ENCODE measurements at regions not wholly inside any gene's neighbourhood (a gene's known extent, or its start where the extent isn't known, plus 50 kb on each side); places are given as distances from the start of the nearest gene placed in this dataset.

GRCh38 chr5:82396871-82397514, 118.8 kb upstream of the RPS23 start (continued):
- no peak for TF ChIP-seq HNRNPL (IDR thresholded peaks at IDR 0.05; ENCODE audit: low read depth, low read length)
- no peak for TF ChIP-seq E2F1 (CRISPR knock-in tag; IDR thresholded peaks at IDR 0.05)
- no peak for TF ChIP-seq ADNP (tag; IDR thresholded peaks at IDR 0.05)
- no peak for TF ChIP-seq GABPB1 (CRISPR knock-in tag; IDR thresholded peaks at IDR 0.05)
- no peak for TF ChIP-seq ZNF512 (tag; IDR thresholded peaks at IDR 0.05)
- no peak for TF ChIP-seq ZC3H4 (CRISPR knock-in tag; IDR thresholded peaks at IDR 0.05; ENCODE audit: borderline replicate concordance)
- no peak for TF ChIP-seq ZNF717 (CRISPR knock-in tag; IDR thresholded peaks at IDR 0.05)
- TF ChIP-seq MYC (IDR thresholded peaks at IDR 0.05; ENCODE audit: low read depth, low read length) = peak; percentile 81
- TF ChIP-seq MYC (CRISPR knock-in tag; IDR thresholded peaks at IDR 0.05; ENCODE audit: borderline replicate concordance, low read depth) = no peak
- TF ChIP-seq HSF4 (CRISPR knock-in tag; IDR thresholded peaks at IDR 0.05; ENCODE audit: borderline replicate concordance) = no peak
- no peak for TF ChIP-seq RFX7 (CRISPR knock-in tag; IDR thresholded peaks at IDR 0.05)
- TF ChIP-seq MGA (IDR thresholded peaks at IDR 0.05) = peak; percentile 46; the same call in 1 of the 2 replicates
- no peak for TF ChIP-seq RBM14 (IDR thresholded peaks at IDR 0.05; ENCODE audit: borderline replicate concordance, insufficient read depth, low read depth, low read length)
